SK-N-SH (cell line): ENCODE measurements at regions not wholly inside any gene's neighbourhood (a gene's known extent, or its start where the extent isn't known, plus 50 kb on each side); places are given as distances from the start of the nearest gene placed in this dataset.

ENCODE experiments used
- EZH2phosphoT487 ChIP-seq: fragments of 200-600 bp; sonication (generic); IDR thresholded peaks from 2 replicates; pipeline ENCODE4 v1.6.1; 2017; ENCODE audit warnings: low read depth, mixed run types, mild to moderate bottlenecking, antibody characterized with exemption, moderate library complexity, borderline replicate concordance
- GABPA ChIP-seq: IDR thresholded peaks from 2 replicates; pipeline ENCODE4 v1.4.0; 2012; ENCODE audit warnings: low read depth, mild to moderate bottlenecking
- POLR2AphosphoS5 ChIP-seq: IDR thresholded peaks from 2 replicates; pipeline ENCODE4 v1.6.1; 2012; ENCODE audit warnings: low read depth, low read length
- RFX5 ChIP-seq: IDR thresholded peaks from 2 replicates; pipeline ENCODE4 v1.6.1; 2012; ENCODE audit warnings: mild to moderate bottlenecking, improper control_type of control experiment, low read length
- SMC3 ChIP-seq: IDR thresholded peaks from 2 replicates; pipeline ENCODE4 v1.6.1; 2012; ENCODE audit warnings: low read depth, low read length, improper control_type of control experiment
- TAF1 ChIP-seq: IDR thresholded peaks from 2 replicates; pipeline ENCODE4 v1.6.1; 2012; ENCODE audit warnings: low read depth, mild to moderate bottlenecking, low read length, moderate library complexity, borderline replicate concordance
- TF ChIP-seq, protein P1 (sequence below): fragments of 200-600 bp; sonication (generic); IDR thresholded peaks from 2 replicates; pipeline ENCODE4 v1.6.1; 2017; ENCODE audit warnings: antibody characterized with exemption, mild to moderate bottlenecking, moderate library complexity
- TF ChIP-seq, protein P2 (sequence below): IDR thresholded peaks from 2 replicates; pipeline ENCODE4 v1.4.0; 2012; ENCODE audit warnings: low read depth, borderline replicate concordance

DNA sequence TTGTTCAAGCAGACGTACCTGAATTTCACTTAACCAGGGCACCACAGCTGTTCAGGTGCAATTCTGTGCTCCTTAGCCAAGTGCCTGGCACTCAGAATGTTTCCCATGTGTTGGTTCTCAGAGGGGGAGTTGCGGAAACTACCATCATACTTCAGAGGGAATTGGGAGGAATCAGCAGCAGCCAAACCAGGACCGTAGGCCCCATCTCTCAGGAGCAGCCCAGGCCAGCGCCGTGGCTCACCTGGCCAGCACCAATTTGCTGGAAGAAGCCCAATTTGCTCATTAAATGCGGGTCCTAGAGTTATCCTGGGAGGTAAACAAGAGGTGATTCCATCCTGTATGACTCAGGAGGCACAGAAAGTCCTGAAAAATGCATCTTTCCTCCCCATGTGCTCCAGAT is 435.4 kb downstream of the BRD1 start:
- TF ChIP-seq POLR2AphosphoS5 (no peak), GABPA (no peak), TAF1 (no peak), SMC3 (no peak), EZH2phosphoT487 (no peak), RFX5 (no peak)
- TF ChIP-seq, protein P1, sequence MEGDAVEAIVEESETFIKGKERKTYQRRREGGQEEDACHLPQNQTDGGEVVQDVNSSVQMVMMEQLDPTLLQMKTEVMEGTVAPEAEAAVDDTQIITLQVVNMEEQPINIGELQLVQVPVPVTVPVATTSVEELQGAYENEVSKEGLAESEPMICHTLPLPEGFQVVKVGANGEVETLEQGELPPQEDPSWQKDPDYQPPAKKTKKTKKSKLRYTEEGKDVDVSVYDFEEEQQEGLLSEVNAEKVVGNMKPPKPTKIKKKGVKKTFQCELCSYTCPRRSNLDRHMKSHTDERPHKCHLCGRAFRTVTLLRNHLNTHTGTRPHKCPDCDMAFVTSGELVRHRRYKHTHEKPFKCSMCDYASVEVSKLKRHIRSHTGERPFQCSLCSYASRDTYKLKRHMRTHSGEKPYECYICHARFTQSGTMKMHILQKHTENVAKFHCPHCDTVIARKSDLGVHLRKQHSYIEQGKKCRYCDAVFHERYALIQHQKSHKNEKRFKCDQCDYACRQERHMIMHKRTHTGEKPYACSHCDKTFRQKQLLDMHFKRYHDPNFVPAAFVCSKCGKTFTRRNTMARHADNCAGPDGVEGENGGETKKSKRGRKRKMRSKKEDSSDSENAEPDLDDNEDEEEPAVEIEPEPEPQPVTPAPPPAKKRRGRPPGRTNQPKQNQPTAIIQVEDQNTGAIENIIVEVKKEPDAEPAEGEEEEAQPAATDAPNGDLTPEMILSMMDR: no peak
- TF ChIP-seq, protein P2, sequence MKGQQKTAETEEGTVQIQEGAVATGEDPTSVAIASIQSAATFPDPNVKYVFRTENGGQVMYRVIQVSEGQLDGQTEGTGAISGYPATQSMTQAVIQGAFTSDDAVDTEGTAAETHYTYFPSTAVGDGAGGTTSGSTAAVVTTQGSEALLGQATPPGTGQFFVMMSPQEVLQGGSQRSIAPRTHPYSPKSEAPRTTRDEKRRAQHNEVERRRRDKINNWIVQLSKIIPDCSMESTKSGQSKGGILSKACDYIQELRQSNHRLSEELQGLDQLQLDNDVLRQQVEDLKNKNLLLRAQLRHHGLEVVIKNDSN: no peak
